Activated CD8-positive, alpha-beta memory T cell treated with anti-CD3 and anti-CD28 coated beads for 4 hours (primary cell): ENCODE measurements at regions not wholly inside any gene's neighbourhood (a gene's known extent, or its start where the extent isn't known, plus 50 kb on each side); places are given as distances from the start of the nearest gene placed in this dataset.

ENCODE experiments used
- DNase-seq, 2 donors: peaks; one replicate each; pipeline ENCODE4 v3.0.0-alpha.2; 2020; ENCODE audit warnings: low read depth in 2 of 2

GRCh38 chr12:62106547-62107185 lies 153.5 kb upstream of the USP15 start:
- no peak for DNase-seq

- DNase-seq = no peak
Observed at GRCh38 chr12:62113366-62114011, 146.7 kb upstream of the USP15 start.

- no peak for DNase-seq
Observed at GRCh38 chr12:62116986-62117385, 143.2 kb upstream of the USP15 start.

GRCh38 chr12:62123721-62124203 lies 136.4 kb upstream of the USP15 start:
- peak in 1 of 2 donors; percentile 12 for DNase-seq

- DNase-seq = no peak
Observed at GRCh38 chr12:62127516-62127915, 132.7 kb upstream of the USP15 start.

- DNase-seq = no peak
Observed at GRCh38 chr12:62128175-62128975, 131.8 kb upstream of the USP15 start.

GRCh38 chr12:62129291-62129690 lies 130.9 kb upstream of the USP15 start:
- DNase-seq = no peak

- DNase-seq = no peak
Observed at GRCh38 chr12:62130402-62130801, 129.8 kb upstream of the USP15 start.

GRCh38 chr12:62130834-62131552 lies 129.2 kb upstream of the USP15 start:
- no peak for DNase-seq

GRCh38 chr12:62133440-62133839 lies 126.8 kb upstream of the USP15 start:
- no peak for DNase-seq

GRCh38 chr12:62135553-62136200 lies 124.5 kb upstream of the USP15 start:
- no peak for DNase-seq

- DNase-seq = no peak
Observed at GRCh38 chr12:62136496-62136895, 123.7 kb upstream of the USP15 start.

GRCh38 chr12:62138527-62138926 lies 121.7 kb upstream of the USP15 start:
- DNase-seq = no peak

GRCh38 chr12:62146318-62146717 lies 113.9 kb upstream of the USP15 start:
- DNase-seq = no peak

GRCh38 chr12:62158013-62158412 lies 102.2 kb upstream of the USP15 start:
- DNase-seq = no peak

- DNase-seq = no peak
Observed at GRCh38 chr12:62158461-62159360, 101.5 kb upstream of the USP15 start.

GRCh38 chr12:62162214-62162613 lies 98.0 kb upstream of the USP15 start:
- no peak for DNase-seq

GRCh38 chr12:62163368-62163767 lies 96.8 kb upstream of the USP15 start:
- no peak for DNase-seq

- no peak for DNase-seq
Observed at GRCh38 chr12:62164036-62164435, 96.2 kb upstream of the USP15 start.

GRCh38 chr12:62166525-62166924 lies 93.7 kb upstream of the USP15 start:
- DNase-seq = no peak

- DNase-seq = no peak
Observed at GRCh38 chr12:62168411-62168810, 91.8 kb upstream of the USP15 start.
